Trophoblast cell (in vitro differentiated cells and primary cell): ENCODE measurements at regions not wholly inside any gene's neighbourhood (a gene's known extent, or its start where the extent isn't known, plus 50 kb on each side); places are given as distances from the start of the nearest gene placed in this dataset.

ENCODE experiments used
- DNase-seq, 2 donors: peaks; one replicate each; pipeline ENCODE4 v3.0.0-alpha.2; 2016
- H2AFZ ChIP-seq: 2 replicates; pipeline ENCODE4 v1.6.1; 2013; ENCODE audit warnings: low read length, moderate library complexity, mild to moderate bottlenecking; ENCODE audit not compliant: insufficient read depth, poor library complexity
- H2AK5ac ChIP-seq: 2 replicates; pipeline ENCODE4 v1.6.1; 2013; ENCODE audit warnings: mild to moderate bottlenecking, low read length
- H2BK120ac ChIP-seq: 2 replicates; pipeline ENCODE4 v1.6.1; 2013; ENCODE audit warnings: low read length, mild to moderate bottlenecking, moderate library complexity; ENCODE audit not compliant: insufficient read depth, poor library complexity
- H2BK12ac ChIP-seq: 2 replicates; pipeline ENCODE4 v1.6.1; 2013; ENCODE audit warnings: mild to moderate bottlenecking, low read length, moderate library complexity
- H2BK5ac ChIP-seq: 2 replicates; pipeline ENCODE4 v1.6.1; 2013; ENCODE audit warnings: low read length, low read depth, moderate library complexity, mild to moderate bottlenecking; ENCODE audit not compliant: poor library complexity
- H3K14ac ChIP-seq: 2 replicates; pipeline ENCODE4 v1.6.1; 2013; ENCODE audit warnings: mild to moderate bottlenecking, low read length
- H3K18ac ChIP-seq: 2 replicates; pipeline ENCODE4 v1.6.1; 2013; ENCODE audit warnings: mild to moderate bottlenecking, low read length
- H3K23ac ChIP-seq: 2 replicates; pipeline ENCODE4 v1.6.1; 2013; ENCODE audit warnings: low read length
- H3K27ac ChIP-seq: 2 replicates; pipeline ENCODE4 v1.5.1; 2013; ENCODE audit warnings: low read depth, mild to moderate bottlenecking, inconsistent platforms, low read length, moderate library complexity
- H3K27me3 ChIP-seq: 2 replicates; pipeline ENCODE4 v1.6.1; 2013; ENCODE audit warnings: inconsistent platforms, mild to moderate bottlenecking, low read length, moderate library complexity; ENCODE audit not compliant: insufficient read depth
- H3K36me3 ChIP-seq, 2 experiments: 1 replicate in 1 of 2; 2 replicates in 1 of 2; pipeline ENCODE4 v1.6.1; 2013; ENCODE audit warnings: low read length in 2 of 2, mild to moderate bottlenecking in 2 of 2, moderate library complexity in 1 of 2; ENCODE audit not compliant: insufficient read depth in 2 of 2, control insufficient read depth in 1 of 2
- H3K4ac ChIP-seq: 2 replicates; pipeline ENCODE4 v1.6.1; 2013; ENCODE audit warnings: low read depth, mild to moderate bottlenecking, low read length, moderate library complexity
- H3K4me1 ChIP-seq, 2 experiments: 1 replicate in 1 of 2; 2 replicates in 1 of 2; pipeline ENCODE4 v1.6.1; 2013; ENCODE audit warnings: low read length in 2 of 2, mild to moderate bottlenecking in 2 of 2, moderate library complexity in 1 of 2; ENCODE audit not compliant: insufficient read depth in 2 of 2, control insufficient read depth in 1 of 2
- H3K4me2 ChIP-seq: 2 replicates; pipeline ENCODE4 v1.6.1; 2013; ENCODE audit warnings: inconsistent platforms, mild to moderate bottlenecking, low read length, moderate library complexity
- H3K4me3 ChIP-seq: 2 replicates; pipeline ENCODE4 v1.5.1; 2013; ENCODE audit warnings: mild to moderate bottlenecking, low read depth, low read length, inconsistent platforms
- H3K79me1 ChIP-seq: one replicate; pipeline ENCODE4 v1.6.1; 2013; ENCODE audit warnings: low read length
- H3K79me2 ChIP-seq: 2 replicates; pipeline ENCODE4 v1.6.1; 2013; ENCODE audit warnings: low read length, mild to moderate bottlenecking; ENCODE audit not compliant: control insufficient read depth, insufficient read depth, poor library complexity
- H3K9ac ChIP-seq: 2 replicates; pipeline ENCODE4 v1.6.1; 2013; ENCODE audit warnings: mild to moderate bottlenecking, low read length
- H3K9me3 ChIP-seq: 2 replicates; pipeline ENCODE4 v1.6.1; 2013; ENCODE audit warnings: low read depth, mild to moderate bottlenecking, control low read depth, inconsistent platforms, low read length; ENCODE audit not compliant: insufficient read depth
- H4K12ac ChIP-seq: 2 replicates; pipeline ENCODE4 v1.6.1; 2013; ENCODE audit warnings: low read depth, mild to moderate bottlenecking, low read length, moderate library complexity
- H4K8ac ChIP-seq: 2 replicates; pipeline ENCODE4 v1.6.1; 2013; ENCODE audit warnings: low read depth, mild to moderate bottlenecking, low read length, moderate library complexity
- H4K91ac ChIP-seq: one replicate; pipeline ENCODE4 v1.6.1; 2013; ENCODE audit warnings: low read depth, mild to moderate bottlenecking, low read length, moderate library complexity
- WGBS: extraction: QIAGEN DNeasy Blood & Tissue Kit; methylation state at CpG from one replicate; pipeline ENCODE4 v1.1.7; 2013; ENCODE audit warnings: missing lambda C conversion rate; ENCODE audit not compliant: insufficient read length, insufficient coverage; ENCODE audit errors: extremely low coverage; 5-methylcytosine and 5-hydroxymethylcytosine counted together

GRCh38 chr13:106958621-106959048, 390.7 kb upstream of the ARGLU1 start:
- Histone ChIP-seq H3K79me1 (no peaks in the 10 kb centered on the region), H2AK5ac (no peak overlapping the region), H4K91ac (no peak overlapping the region), H3K4me2 (no peak overlapping the region), H3K36me3 (no peaks in the 10 kb centered on the region), H3K9me3 (no peaks in the 10 kb centered on the region), H2BK5ac (no peak overlapping the region), H3K4ac (no peak overlapping the region), H3K4me3 (no peak overlapping the region), H3K14ac (no peak overlapping the region), H2BK120ac (no peak overlapping the region), H3K79me2 (no peaks in the 10 kb centered on the region), H3K18ac (no peak overlapping the region), H3K4me1 (no peaks in the 10 kb centered on the region), H4K12ac (no peak overlapping the region), H4K8ac (no peak overlapping the region), H3K27ac (no peak overlapping the region), H3K23ac (no peak overlapping the region), H2BK12ac (no peak overlapping the region), H2AFZ (no peak overlapping the region), H3K27me3 (no peaks in the 10 kb centered on the region), H3K9ac (no peak overlapping the region)
- DNase-seq = no peak
- WGBS = no CpG with 5 or more reads among the region's 3 CpGs

GRCh38 chr13:106942563-106942962, 374.6 kb upstream of the ARGLU1 start:
- no peak overlapping the region for H3K9ac ChIP-seq
- WGBS = no CpG with 5 or more reads among the region's 3 CpGs
- no peak overlapping the region for H3K27ac ChIP-seq
- H3K79me2 ChIP-seq = no peaks in the 10 kb centered on the region
- H4K91ac ChIP-seq = no peak overlapping the region
- no peak overlapping the region for H2AFZ ChIP-seq
- no peak overlapping the region for H4K12ac ChIP-seq
- DNase-seq = no peak
- no peak overlapping the region for H2BK120ac ChIP-seq
- no peak overlapping the region for H3K4me2 ChIP-seq
- H2AK5ac ChIP-seq = no peak overlapping the region
- no peak overlapping the region for H2BK5ac ChIP-seq
- no peak overlapping the region for H4K8ac ChIP-seq
- H3K4me3 ChIP-seq = no peak overlapping the region
- no peak overlapping the region for H3K14ac ChIP-seq
- no peaks in the 10 kb centered on the region for H3K27me3 ChIP-seq
- no peak overlapping the region for H3K4ac ChIP-seq
- H3K4me1 ChIP-seq = no peaks in the 10 kb centered on the region
- no peak overlapping the region for H2BK12ac ChIP-seq
- H3K36me3 ChIP-seq = no peaks in the 10 kb centered on the region
- H3K18ac ChIP-seq = no peak overlapping the region
- no peak overlapping the region for H3K23ac ChIP-seq
- no peaks in the 10 kb centered on the region for H3K9me3 ChIP-seq
- no peaks in the 10 kb centered on the region for H3K79me1 ChIP-seq

GRCh38 chr13:106941779-106942178, 373.8 kb upstream of the ARGLU1 start:
- Histone ChIP-seq H2AFZ (no peak overlapping the region), H2AK5ac (no peak overlapping the region), H3K79me1 (no peaks in the 10 kb centered on the region), H2BK120ac (no peak overlapping the region), H4K8ac (no peak overlapping the region), H3K14ac (no peak overlapping the region), H3K4ac (no peak overlapping the region), H4K91ac (no peak overlapping the region), H3K9ac (no peak overlapping the region), H2BK12ac (no peak overlapping the region), H3K9me3 (no peaks in the 10 kb centered on the region), H3K4me2 (no peak overlapping the region), H2BK5ac (no peak overlapping the region), H3K27me3 (no peaks in the 10 kb centered on the region), H3K79me2 (no peaks in the 10 kb centered on the region), H3K4me3 (no peak overlapping the region), H3K4me1 (no peaks in the 10 kb centered on the region), H3K27ac (no peak overlapping the region), H3K23ac (no peak overlapping the region), H3K36me3 (no peaks in the 10 kb centered on the region), H4K12ac (no peak overlapping the region), H3K18ac (no peak overlapping the region)
- no peak for DNase-seq
- no CpG with 5 or more reads among the region's 8 CpGs for WGBS

GRCh38 chr13:106927421-106927820, 359.5 kb upstream of the ARGLU1 start:
- H2BK120ac ChIP-seq = no peak overlapping the region
- no peak for DNase-seq
- H3K23ac ChIP-seq = no peak overlapping the region
- H3K9me3 ChIP-seq = no peaks in the 10 kb centered on the region
- no peak overlapping the region for H3K4me3 ChIP-seq
- no peak overlapping the region for H2AK5ac ChIP-seq
- H2AFZ ChIP-seq = no peak overlapping the region
- H2BK12ac ChIP-seq = no peak overlapping the region
- H3K79me1 ChIP-seq = no peaks in the 10 kb centered on the region
- no peak overlapping the region for H4K12ac ChIP-seq
- no peak overlapping the region for H3K14ac ChIP-seq
- H3K4me1 ChIP-seq = no peaks in the 10 kb centered on the region
- no peaks in the 10 kb centered on the region for H3K27me3 ChIP-seq
- no peaks in the 10 kb centered on the region for H3K79me2 ChIP-seq
- H4K91ac ChIP-seq = no peak overlapping the region
- no peak overlapping the region for H3K4me2 ChIP-seq
- H3K18ac ChIP-seq = no peak overlapping the region
- WGBS = no CpG with 5 or more reads among the region's 1 CpG
- no peak overlapping the region for H3K4ac ChIP-seq
- H4K8ac ChIP-seq = no peak overlapping the region
- H2BK5ac ChIP-seq = no peak overlapping the region
- no peak overlapping the region for H3K27ac ChIP-seq
- H3K36me3 ChIP-seq = no peaks in the 10 kb centered on the region
- H3K9ac ChIP-seq = no peak overlapping the region
